OCI-LY3 (cell line): ENCODE measurements at regions not wholly inside any gene's neighbourhood (a gene's known extent, or its start where the extent isn't known, plus 50 kb on each side); places are given as distances from the start of the nearest gene placed in this dataset.

Experiments
- CTCF ChIP-seq: fragments of 200-600, 300-600 bp; sonication (generic); IDR thresholded peaks from 2 replicates; pipeline ENCODE4 v1.5.1; 2014; ENCODE audit warnings: antibody characterized with exemption, low read length, low read depth
- EZH2phosphoT487 ChIP-seq: fragments of 200-600 bp; shearing (Covaris generic); IDR thresholded peaks from 2 replicates; pipeline ENCODE4 v1.6.1; 2018; ENCODE audit warnings: antibody characterized with exemption, mixed run types, low read depth

- TF ChIP-seq CTCF (no peak), EZH2phosphoT487 (no peak)
These were observed 189.6 kb upstream of the LNX1 start for GRCh38 chr4:53780736-53781400.
